Neural cell (in vitro differentiated cells): ENCODE measurements at regions not wholly inside any gene's neighbourhood (a gene's known extent, or its start where the extent isn't known, plus 50 kb on each side); places are given as distances from the start of the nearest gene placed in this dataset.

ENCODE experiments used
- CTCF ChIP-seq: fragments of 450-650 bp; IDR thresholded peaks from 2 replicates; pipeline ENCODE4 v1.5.1; 2014; ENCODE audit warnings: antibody characterized with exemption, mild to moderate bottlenecking, moderate library complexity; ENCODE audit not compliant: poor library complexity, severe bottlenecking
- EP300 ChIP-seq: fragments of 450-650 bp; conservative IDR thresholded peaks from 2 replicates; pipeline ENCODE4 v1.6.1; 2014; ENCODE audit warnings: antibody characterized with exemption, mild to moderate bottlenecking, moderate library complexity; ENCODE audit not compliant: poor library complexity, severe bottlenecking
- EZH2 ChIP-seq: fragments of 200-600, 300-800 bp; shearing (Covaris generic), sonication (generic); IDR thresholded peaks from 2 replicates; pipeline ENCODE4 v1.6.1; 2014; ENCODE audit warnings: antibody characterized with exemption, low read length, borderline replicate concordance, mild to moderate bottlenecking; ENCODE audit not compliant: insufficient read depth, poor library complexity, severe bottlenecking
- MXI1 ChIP-seq: fragments of 450-650 bp; conservative IDR thresholded peaks from 2 replicates; pipeline ENCODE4 v1.6.1; 2014; ENCODE audit warnings: antibody characterized with exemption, mild to moderate bottlenecking; ENCODE audit not compliant: poor library complexity, severe bottlenecking
- RAD21 ChIP-seq: fragments of 450-650 bp; conservative IDR thresholded peaks from 2 replicates; pipeline ENCODE4 v1.6.1; 2014; ENCODE audit warnings: antibody characterized with exemption, mild to moderate bottlenecking, moderate library complexity
- SMC3 ChIP-seq: fragments of 450-650 bp; conservative IDR thresholded peaks from 2 replicates; pipeline ENCODE4 v1.6.1; 2014; ENCODE audit warnings: antibody characterized with exemption, mild to moderate bottlenecking, moderate library complexity; ENCODE audit not compliant: poor library complexity
- TAF1 ChIP-seq: IDR thresholded peaks from 2 replicates; pipeline ENCODE4 v1.6.1; 2012; ENCODE audit warnings: low read depth

GRCh38 chr1:175822580-175822979 is 79.2 kb upstream of the TNR start:
- no peak for TF ChIP-seq CTCF
- TF ChIP-seq TAF1 = no peak
- no peak for TF ChIP-seq EP300
- TF ChIP-seq RAD21 = no peak
- TF ChIP-seq SMC3 = no peak
- no peak for TF ChIP-seq MXI1
- no peak for TF ChIP-seq EZH2
